GM21447 (cell line): ENCODE measurements at regions not wholly inside any gene's neighbourhood (a gene's known extent, or its start where the extent isn't known, plus 50 kb on each side); places are given as distances from the start of the nearest gene placed in this dataset.

Source experiments
- ATAC-seq: cut with Tn5 transposase; IDR thresholded peaks from one replicate; pipeline ENCODE4 v1.9.1; 2021; ENCODE audit not compliant: unreplicated experiment

GRCh38 chr5:105030153-105030552, 1467.6 kb upstream of the NUDT12 start:
- ATAC-seq = no peak

GRCh38 chr5:105015098-105015497, 1452.5 kb upstream of the NUDT12 start:
- ATAC-seq = no peak

GRCh38 chr5:104998572-104998971, 1436.0 kb upstream of the NUDT12 start:
- no peak for ATAC-seq

GRCh38 chr5:104998169-104998568, 1435.6 kb upstream of the NUDT12 start:
- no peak for ATAC-seq

- no peak for ATAC-seq
Observed at GRCh38 chr5:104987074-104987473, 1424.5 kb upstream of the NUDT12 start.

GRCh38 chr5:104977529-104977928, 1414.9 kb upstream of the NUDT12 start:
- no peak for ATAC-seq

- ATAC-seq = no peak
Observed at GRCh38 chr5:104967806-104968410, 1405.3 kb upstream of the NUDT12 start.

GRCh38 chr5:104965006-104965405, 1402.4 kb upstream of the NUDT12 start:
- no peak for ATAC-seq

- ATAC-seq = no peak
Observed at GRCh38 chr5:104955479-104955878, 1392.9 kb upstream of the NUDT12 start.

GRCh38 chr5:104952876-104953275, 1390.3 kb upstream of the NUDT12 start:
- no peak for ATAC-seq

GRCh38 chr5:104951829-104952228, 1389.2 kb upstream of the NUDT12 start:
- no peak for ATAC-seq

GRCh38 chr5:104947076-104947475, 1384.5 kb upstream of the NUDT12 start:
- no peak for ATAC-seq

- no peak for ATAC-seq
Observed at GRCh38 chr5:104942735-104943134, 1380.1 kb upstream of the NUDT12 start.

- ATAC-seq = no peak
Observed at GRCh38 chr5:104941030-104941645, 1378.5 kb upstream of the NUDT12 start.

GRCh38 chr5:104937598-104937997, 1375.0 kb upstream of the NUDT12 start:
- ATAC-seq = no peak

- no peak for ATAC-seq
Observed at GRCh38 chr5:104932431-104932830, 1369.8 kb upstream of the NUDT12 start.

GRCh38 chr5:104928906-104929520, 1366.4 kb upstream of the NUDT12 start:
- ATAC-seq = no peak

- no peak for ATAC-seq
Observed at GRCh38 chr5:104915226-104915625, 1352.6 kb upstream of the NUDT12 start.

GRCh38 chr5:104914536-104915070, 1352.0 kb upstream of the NUDT12 start:
- ATAC-seq = no peak

- no peak for ATAC-seq
Observed at GRCh38 chr5:104913841-104914281, 1351.3 kb upstream of the NUDT12 start.

- ATAC-seq = no peak
Observed at GRCh38 chr5:104909803-104910202, 1347.2 kb upstream of the NUDT12 start.

- no peak for ATAC-seq
Observed at GRCh38 chr5:104904561-104904960, 1342.0 kb upstream of the NUDT12 start.
